ENCODE measurements at regions not wholly inside any gene's neighbourhood (a gene's known extent, or its start where the extent isn't known, plus 50 kb on each side); places are given as distances from the start of the nearest gene placed in this dataset.
"Not testable (repeated sequence)": the region's sequence is repeated elsewhere in the genome, so short reads cannot be mapped to it uniquely, and the experiment has no call there.

GRCh38 chr16:58889516-58889915 is 155.4 kb upstream of the GOT2 start:
- H3K4me1 Mint-ChIP-seq (ENCODE audit: low read depth), result no peaks in the 10 kb centered on the region
- H3K27ac Mint-ChIP-seq, result no peak overlapping the region
- no peak overlapping the region for H3K4me3 Mint-ChIP-seq
- H3K27me3 Mint-ChIP-seq (ENCODE audit: low read depth), result no peaks in the 10 kb centered on the region
- H3K9me3 Mint-ChIP-seq, result peaks cover 11% of the 10 kb centered on the region
- H3K36me3 Mint-ChIP-seq (ENCODE audit: low read depth), result no peaks in the 10 kb centered on the region

GRCh38 chr16:58885528-58886170 is 151.5 kb upstream of the GOT2 start:
- H3K27me3 Mint-ChIP-seq (ENCODE audit: low read depth), result no peaks in the 10 kb centered on the region
- H3K9me3 Mint-ChIP-seq, result no peaks in the 10 kb centered on the region
- no peak overlapping the region for H3K27ac Mint-ChIP-seq
- H3K36me3 Mint-ChIP-seq (ENCODE audit: low read depth), result no peaks in the 10 kb centered on the region
- H3K4me3 Mint-ChIP-seq, result no peak overlapping the region
- H3K4me1 Mint-ChIP-seq (ENCODE audit: low read depth), result no peaks in the 10 kb centered on the region

GRCh38 chr16:58884141-58884540 is 150.0 kb upstream of the GOT2 start:
- H3K27me3 Mint-ChIP-seq (ENCODE audit: low read depth), result no peaks in the 10 kb centered on the region
- H3K27ac Mint-ChIP-seq, result no peak overlapping the region
- H3K9me3 Mint-ChIP-seq, result peaks cover 3% of the 10 kb centered on the region
- no peaks in the 10 kb centered on the region for H3K4me1 Mint-ChIP-seq (ENCODE audit: low read depth)
- H3K36me3 Mint-ChIP-seq (ENCODE audit: low read depth), result no peaks in the 10 kb centered on the region
- no peak overlapping the region for H3K4me3 Mint-ChIP-seq

GRCh38 chr16:58883131-58883530 is 149.0 kb upstream of the GOT2 start:
- Mint-ChIP-seq H3K36me3 (ENCODE audit: low read depth) (no peaks in the 10 kb centered on the region), H3K27ac (no peak overlapping the region), H3K4me3 (no peak overlapping the region), H3K4me1 (ENCODE audit: low read depth) (no peaks in the 10 kb centered on the region), H3K27me3 (ENCODE audit: low read depth) (no peaks in the 10 kb centered on the region), H3K9me3 (peaks cover 7% of the 10 kb centered on the region)

- Mint-ChIP-seq H3K4me3 (no peak overlapping the region), H3K27me3 (ENCODE audit: low read depth) (no peaks in the 10 kb centered on the region), H3K36me3 (ENCODE audit: low read depth) (no peaks in the 10 kb centered on the region), H3K4me1 (ENCODE audit: low read depth) (no peaks in the 10 kb centered on the region), H3K27ac (no peak overlapping the region), H3K9me3 (peaks cover 14% of the 10 kb centered on the region)
Observed at GRCh38 chr16:58882292-58882691, 148.2 kb upstream of the GOT2 start.

GRCh38 chr16:58878641-58879040 is 144.5 kb upstream of the GOT2 start:
- not testable (repeated sequence) for H3K4me3 Mint-ChIP-seq; H3K4me1 Mint-ChIP-seq (ENCODE audit: low read depth); H3K36me3 Mint-ChIP-seq (ENCODE audit: low read depth); H3K27ac Mint-ChIP-seq; H3K27me3 Mint-ChIP-seq (ENCODE audit: low read depth)
- peaks cover 14% of the 10 kb centered on the region for H3K9me3 Mint-ChIP-seq

- Mint-ChIP-seq H3K4me3 (no peak overlapping the region), H3K27me3 (ENCODE audit: low read depth) (no peaks in the 10 kb centered on the region), H3K36me3 (ENCODE audit: low read depth) (no peaks in the 10 kb centered on the region), H3K9me3 (no peaks in the 10 kb centered on the region), H3K4me1 (ENCODE audit: low read depth) (no peaks in the 10 kb centered on the region), H3K27ac (no peak overlapping the region)
Observed at GRCh38 chr16:58866935-58867334, 132.8 kb upstream of the GOT2 start.

GRCh38 chr16:58863761-58864160 is 129.6 kb upstream of the GOT2 start:
- Mint-ChIP-seq H3K9me3 (no peaks in the 10 kb centered on the region), H3K4me1 (ENCODE audit: low read depth) (no peaks in the 10 kb centered on the region), H3K4me3 (no peak overlapping the region), H3K27ac (no peak overlapping the region), H3K36me3 (ENCODE audit: low read depth) (no peaks in the 10 kb centered on the region), H3K27me3 (ENCODE audit: low read depth) (no peaks in the 10 kb centered on the region)

GRCh38 chr16:58863042-58863441 is 128.9 kb upstream of the GOT2 start:
- no peaks in the 10 kb centered on the region for H3K4me1 Mint-ChIP-seq (ENCODE audit: low read depth)
- H3K4me3 Mint-ChIP-seq, result no peak overlapping the region
- no peaks in the 10 kb centered on the region for H3K27me3 Mint-ChIP-seq (ENCODE audit: low read depth)
- no peaks in the 10 kb centered on the region for H3K36me3 Mint-ChIP-seq (ENCODE audit: low read depth)
- H3K27ac Mint-ChIP-seq, result no peak overlapping the region
- H3K9me3 Mint-ChIP-seq, result no peaks in the 10 kb centered on the region

GRCh38 chr16:58862334-58863021 is 128.4 kb upstream of the GOT2 start:
- H3K36me3 Mint-ChIP-seq (ENCODE audit: low read depth), result no peaks in the 10 kb centered on the region
- no peaks in the 10 kb centered on the region for H3K27me3 Mint-ChIP-seq (ENCODE audit: low read depth)
- no peak overlapping the region for H3K27ac Mint-ChIP-seq
- H3K4me1 Mint-ChIP-seq (ENCODE audit: low read depth), result no peaks in the 10 kb centered on the region
- H3K4me3 Mint-ChIP-seq, result no peak overlapping the region
- H3K9me3 Mint-ChIP-seq, result no peaks in the 10 kb centered on the region

- Mint-ChIP-seq H3K36me3 (ENCODE audit: low read depth) (no peaks in the 10 kb centered on the region), H3K4me1 (ENCODE audit: low read depth) (no peaks in the 10 kb centered on the region), H3K27me3 (ENCODE audit: low read depth) (no peaks in the 10 kb centered on the region)
Observed at GRCh38 chr16:58859958-58860669, 126.0 kb upstream of the GOT2 start.

GRCh38 chr16:58858577-58858976 is 124.5 kb upstream of the GOT2 start:
- not testable (repeated sequence) for H3K36me3 Mint-ChIP-seq (ENCODE audit: low read depth)

More at GRCh38 chr16:58859958-58860669, 126.0 kb upstream of the GOT2 start:
- no peak overlapping the region for H3K4me3 Mint-ChIP-seq
- H3K27ac Mint-ChIP-seq, result no peak overlapping the region
- H3K9me3 Mint-ChIP-seq, result no peaks in the 10 kb centered on the region

GRCh38 chr16:58855291-58855863 is 121.3 kb upstream of the GOT2 start:
- Mint-ChIP-seq H3K36me3 (ENCODE audit: low read depth) (no peaks in the 10 kb centered on the region), H3K27ac (no peak overlapping the region), H3K9me3 (no peaks in the 10 kb centered on the region), H3K4me1 (ENCODE audit: low read depth) (no peaks in the 10 kb centered on the region), H3K4me3 (no peak overlapping the region), H3K27me3 (ENCODE audit: low read depth) (no peaks in the 10 kb centered on the region)

More at GRCh38 chr16:58858577-58858976, 124.5 kb upstream of the GOT2 start:
- not testable (repeated sequence) for H3K27me3 Mint-ChIP-seq (ENCODE audit: low read depth); H3K27ac Mint-ChIP-seq; H3K9me3 Mint-ChIP-seq; H3K4me1 Mint-ChIP-seq (ENCODE audit: low read depth); H3K4me3 Mint-ChIP-seq

- Mint-ChIP-seq H3K4me3 (no peak overlapping the region), H3K4me1 (ENCODE audit: low read depth) (no peaks in the 10 kb centered on the region), H3K27me3 (ENCODE audit: low read depth) (no peaks in the 10 kb centered on the region), H3K36me3 (ENCODE audit: low read depth) (no peaks in the 10 kb centered on the region), H3K27ac (no peak overlapping the region), H3K9me3 (no peaks in the 10 kb centered on the region)
Observed at GRCh38 chr16:58853854-58854791, 120.0 kb upstream of the GOT2 start.

Data from T-helper 1 cell treated with Interleukin-12 subunit alpha and Interleukin-12 subunit beta and Interleukin-4 antibody, amounts not matched to agents 30 μg/mL and 1 μg/mL, for 36 hours (primary cell).